HEK293 (cell line): ENCODE measurements at regions not wholly inside any gene's neighbourhood (a gene's known extent, or its start where the extent isn't known, plus 50 kb on each side); places are given as distances from the start of the nearest gene placed in this dataset.
"Not testable (repeated sequence)": the region's sequence is repeated elsewhere in the genome, so short reads cannot be mapped to it uniquely, and the experiment has no call there.

Source experiments
- CTCF ChIA-PET: fragments of 350-600 bp; formaldehyde crosslinking; extraction: SDS; loops from one replicate; lab custom pipeline; 2021; ENCODE audit warnings: antibody characterized with exemption; lab: Yijun Ruan, JAX
- POLR2A ChIA-PET: fragments of 300-600 bp; formaldehyde crosslinking; extraction: SDS; loops from one replicate; lab custom pipeline; 2020; ENCODE audit warnings: antibody characterized with exemption, inconsistent platforms; lab: Yijun Ruan, JAX
- H3K27ac ChIP-seq: fragments of 200-500 bp; sonication (Bioruptor generic); 2 replicates; pipeline ENCODE4 v1.5.1; 2014; ENCODE audit warnings: low read depth, low read length, control low read depth, inconsistent platforms; ENCODE audit errors: extremely low read depth
- H3K36me3 ChIP-seq, 2 experiments: fragments of 200-500 bp in 1 of 2; sonication (Bioruptor generic) in 1 of 2; 1 replicate in 1 of 2; 2 replicates in 1 of 2; pipeline ENCODE4 v1.5.1; 2014 to 2017; ENCODE audit warnings: inconsistent platforms in 2 of 2, low read length in 2 of 2; ENCODE audit not compliant: control insufficient read depth in 2 of 2, insufficient read depth in 1 of 2
- H3K4me1 ChIP-seq: fragments of 200-500 bp; sonication (Bioruptor generic); 2 replicates; pipeline ENCODE4 v1.5.1; 2014; ENCODE audit warnings: mild to moderate bottlenecking, low read length, inconsistent platforms; ENCODE audit not compliant: control insufficient read depth, insufficient read depth
- H3K4me3 ChIP-seq: 2 replicates; pipeline ENCODE4 v1.5.1; 2011; ENCODE audit warnings: low read depth, mild to moderate bottlenecking, control low read depth, low read length, moderate library complexity
- H3K9me3 ChIP-seq: fragments of 200-500 bp; sonication (Bioruptor generic); 2 replicates; pipeline ENCODE4 v1.5.1; 2014; ENCODE audit warnings: low read depth, low read length, inconsistent platforms; ENCODE audit not compliant: control insufficient read depth, insufficient read depth
- BCL6B ChIP-seq: fragments of 450-650 bp; formaldehyde crosslinking; IDR thresholded peaks from 2 replicates; pipeline ENCODE4 v1.5.1; 2017; ENCODE audit warnings: missing biosample characterization, missing genetic modification characterization
- CTCF ChIP-seq: fragments of 450-650 bp; formaldehyde crosslinking; IDR thresholded peaks from 2 replicates; pipeline ENCODE4 v1.5.1; 2016; ENCODE audit warnings: missing biosample characterization, missing genetic modification characterization
- FEZF1 ChIP-seq: fragments of 450-650 bp; formaldehyde crosslinking; IDR thresholded peaks from 2 replicates; pipeline ENCODE4 v1.5.1; 2016; ENCODE audit warnings: missing biosample characterization, missing genetic modification characterization
- HOXC10 ChIP-seq: sonication (generic); formaldehyde crosslinking; IDR thresholded peaks from 2 replicates; pipeline ENCODE4 v1.8.1; 2023; ENCODE audit warnings: mild to moderate bottlenecking, missing genetic modification reagents
- HOXD13 ChIP-seq: sonication (generic); formaldehyde crosslinking; IDR thresholded peaks from 2 replicates; pipeline ENCODE4 v1.8.0; 2022; ENCODE audit warnings: missing genetic modification reagents, borderline replicate concordance
- ZBTB10 ChIP-seq: fragments of 450-650 bp; formaldehyde crosslinking; IDR thresholded peaks from 2 replicates; pipeline ENCODE4 v1.5.1; 2016; ENCODE audit warnings: missing biosample characterization, missing genetic modification characterization
- ZBTB20 ChIP-seq: fragments of 450-650 bp; formaldehyde crosslinking; IDR thresholded peaks from 2 replicates; pipeline ENCODE4 v1.5.1; 2016; ENCODE audit warnings: missing biosample characterization, missing genetic modification characterization
- ZBTB6 ChIP-seq: fragments of 450-650 bp; formaldehyde crosslinking; IDR thresholded peaks from 2 replicates; pipeline ENCODE4 v1.5.1; 2017; ENCODE audit warnings: missing biosample characterization, missing genetic modification characterization
- ZBTB8A ChIP-seq: fragments of 450-650 bp; formaldehyde crosslinking; IDR thresholded peaks from 2 replicates; pipeline ENCODE4 v1.5.1; 2016; ENCODE audit warnings: missing biosample characterization, missing genetic modification characterization
- ZNF10 ChIP-seq: fragments of 450-650 bp; formaldehyde crosslinking; IDR thresholded peaks from 2 replicates; pipeline ENCODE4 v1.5.1; 2017; ENCODE audit warnings: missing biosample characterization, missing genetic modification characterization
- ZNF138 ChIP-seq: fragments of 450-650 bp; formaldehyde crosslinking; IDR thresholded peaks from 2 replicates; pipeline ENCODE4 v1.5.1; 2016; ENCODE audit warnings: missing biosample characterization, missing genetic modification characterization, borderline replicate concordance
- ZNF214 ChIP-seq: fragments of 450-650 bp; formaldehyde crosslinking; IDR thresholded peaks from 2 replicates; pipeline ENCODE4 v1.5.1; 2017; ENCODE audit warnings: missing biosample characterization, mild to moderate bottlenecking, missing genetic modification characterization, borderline replicate concordance
- ZNF404 ChIP-seq: fragments of 450-650 bp; formaldehyde crosslinking; IDR thresholded peaks from 2 replicates; pipeline ENCODE4 v1.5.1; 2017; ENCODE audit warnings: missing biosample characterization, missing genetic modification characterization
- ZNF514 ChIP-seq: fragments of 450-650 bp; formaldehyde crosslinking; IDR thresholded peaks from 2 replicates; pipeline ENCODE4 v1.5.1; 2016; ENCODE audit warnings: missing biosample characterization, missing genetic modification characterization
- ZNF530 ChIP-seq: fragments of 450-650 bp; formaldehyde crosslinking; IDR thresholded peaks from 2 replicates; pipeline ENCODE4 v1.5.1; 2016; ENCODE audit warnings: low read depth, missing biosample characterization, missing genetic modification characterization
- ZNF555 ChIP-seq: fragments of 450-650 bp; formaldehyde crosslinking; conservative IDR thresholded peaks from 2 replicates; pipeline ENCODE4 v1.5.1; 2017; ENCODE audit warnings: missing biosample characterization, mild to moderate bottlenecking, missing genetic modification characterization, inconsistent platforms
- ZNF600 ChIP-seq: fragments of 450-650 bp; formaldehyde crosslinking; IDR thresholded peaks from 2 replicates; pipeline ENCODE4 v1.5.1; 2016; ENCODE audit warnings: missing biosample characterization, missing genetic modification characterization
- ZNF658 ChIP-seq: fragments of 450-650 bp; formaldehyde crosslinking; IDR thresholded peaks from 2 replicates; pipeline ENCODE4; 2016; ENCODE audit warnings: missing biosample characterization, missing genetic modification characterization
- ZNF692 ChIP-seq: fragments of 450-650 bp; formaldehyde crosslinking; IDR thresholded peaks from 2 replicates; pipeline ENCODE4 v1.5.1; 2016; ENCODE audit warnings: missing biosample characterization, missing genetic modification characterization
- ZSCAN16 ChIP-seq: fragments of 450-650 bp; formaldehyde crosslinking; IDR thresholded peaks from 2 replicates; pipeline ENCODE4 v1.5.1; 2016; ENCODE audit warnings: missing biosample characterization, missing genetic modification characterization
- ZSCAN30 ChIP-seq: fragments of 450-650 bp; IDR thresholded peaks from 2 replicates; pipeline ENCODE4 v1.5.1; 2018; ENCODE audit warnings: missing biosample characterization, mild to moderate bottlenecking, missing genetic modification characterization, moderate library complexity

- CTCF ChIA-PET, H3K36me3 ChIP-seq, H3K9me3 ChIP-seq, POLR2A ChIA-PET, H3K27ac ChIP-seq, H3K4me3 ChIP-seq, H3K4me1 ChIP-seq: not testable (repeated sequence)
Measured at GRCh38 chr1:3999514-3999913, 99.4 kb upstream of the C1orf174 start.

- CTCF ChIA-PET = no interaction called here
- no peaks in the 10 kb centered on the region for H3K4me1 ChIP-seq
- POLR2A ChIA-PET = no interaction called here
- no peak overlapping the region for H3K27ac ChIP-seq
- no peaks in the 10 kb centered on the region for H3K9me3 ChIP-seq
- H3K36me3 ChIP-seq = no peaks in the 10 kb centered on the region
- H3K4me3 ChIP-seq = no peak overlapping the region
- no peak for TF ChIP-seq ZNF514 (tag by site-specific recombination)
- TF ChIP-seq HOXD13 (CRISPR knock-in tag) = no peak
- TF ChIP-seq ZNF10 (tag by site-specific recombination) = no peak
- no peak for TF ChIP-seq ZBTB10 (tag by site-specific recombination)
- no peak for TF ChIP-seq BCL6B (tag by site-specific recombination)
- no peak for TF ChIP-seq ZNF658 (tag by site-specific recombination)
- TF ChIP-seq HOXC10 (CRISPR knock-in tag) = no peak
- TF ChIP-seq ZNF214 = no peak
- TF ChIP-seq ZNF530 (tag by site-specific recombination) = no peak
- TF ChIP-seq ZNF138 (tag by site-specific recombination) = no peak
Measured at GRCh38 chr1:3999941-4000735, 100.1 kb upstream of the C1orf174 start.

- Histone ChIP-seq H3K4me1 (no peaks in the 10 kb centered on the region), H3K36me3 (no peaks in the 10 kb centered on the region), H3K9me3 (no peaks in the 10 kb centered on the region), H3K27ac (no peak overlapping the region), H3K4me3 (no peak overlapping the region)
- CTCF ChIA-PET = no interaction called here
- POLR2A ChIA-PET = no interaction called here
- TF ChIP-seq ZSCAN16 (tag by site-specific recombination) (no peak), CTCF (no peak), ZNF404 (no peak), ZNF658 (tag by site-specific recombination) (no peak), ZNF555 (tag by site-specific recombination) (no peak), ZNF600 (tag by site-specific recombination) (no peak), FEZF1 (tag by site-specific recombination) (no peak), ZBTB8A (tag by site-specific recombination) (no peak), ZSCAN30 (tag by site-specific recombination) (no peak), ZBTB20 (tag by site-specific recombination) (no peak), ZNF692 (tag by site-specific recombination) (no peak), ZBTB6 (tag by site-specific recombination) (no peak)
Measured at GRCh38 chr1:4000811-4001251, 100.8 kb upstream of the C1orf174 start.
